GM18519 (cell line): ENCODE measurements at regions not wholly inside any gene's neighbourhood (a gene's known extent, or its start where the extent isn't known, plus 50 kb on each side); places are given as distances from the start of the nearest gene placed in this dataset.

ENCODE experiments used
- ATAC-seq: cut with Tn5 transposase; IDR thresholded peaks from one replicate; pipeline ENCODE4 v1.9.1; 2021; ENCODE audit warnings: mild to moderate bottlenecking, moderate library complexity; ENCODE audit not compliant: unreplicated experiment, low FRiP score

- ATAC-seq = no peak
Measured at GRCh38 chr2:143903172-143903856, 616.6 kb downstream of the ZEB2 start.

GRCh38 chr2:143901185-143901842 lies 618.6 kb downstream of the ZEB2 start:
- ATAC-seq = peak; percentile 67

GRCh38 chr2:143899987-143900386 lies 619.9 kb downstream of the ZEB2 start:
- no peak for ATAC-seq

- no peak for ATAC-seq
Measured at GRCh38 chr2:143893371-143893770, 626.5 kb downstream of the ZEB2 start.

GRCh38 chr2:143891879-143892308 lies 628.0 kb downstream of the ZEB2 start:
- no peak for ATAC-seq

GRCh38 chr2:143890798-143891197 lies 629.1 kb downstream of the ZEB2 start:
- ATAC-seq = no peak

GRCh38 chr2:143889216-143889615 lies 630.7 kb downstream of the ZEB2 start:
- ATAC-seq = no peak

GRCh38 chr2:143885461-143885860 lies 634.5 kb downstream of the ZEB2 start:
- no peak for ATAC-seq

- no peak for ATAC-seq
Measured at GRCh38 chr2:143881246-143881645, 638.7 kb downstream of the ZEB2 start.

- ATAC-seq = no peak
Measured at GRCh38 chr2:143877876-143878530, 641.9 kb downstream of the ZEB2 start.

- ATAC-seq = no peak
Measured at GRCh38 chr2:143877056-143877455, 642.9 kb downstream of the ZEB2 start.

GRCh38 chr2:143875295-143876233 lies 644.4 kb downstream of the ZEB2 start:
- ATAC-seq = no peak

- ATAC-seq = no peak
Measured at GRCh38 chr2:143873886-143874285, 646.0 kb downstream of the ZEB2 start.

- ATAC-seq = no peak
Measured at GRCh38 chr2:143870696-143871095, 649.2 kb downstream of the ZEB2 start.

- no peak for ATAC-seq
Measured at GRCh38 chr2:143856978-143857377, 662.9 kb downstream of the ZEB2 start.

- no peak for ATAC-seq
Measured at GRCh38 chr2:143852759-143853158, 667.2 kb downstream of the ZEB2 start.

- no peak for ATAC-seq
Measured at GRCh38 chr2:143850084-143850483, 669.8 kb downstream of the ZEB2 start.

- no peak for ATAC-seq
Measured at GRCh38 chr2:143847257-143847656, 672.7 kb downstream of the ZEB2 start.

- ATAC-seq = no peak
Measured at GRCh38 chr2:143844986-143845385, 674.9 kb downstream of the ZEB2 start.

GRCh38 chr2:143843686-143844085 lies 676.2 kb downstream of the ZEB2 start:
- ATAC-seq = no peak

- no peak for ATAC-seq
Measured at GRCh38 chr2:143842836-143843235, 677.1 kb downstream of the ZEB2 start.
